ENCODE measurements at regions not wholly inside any gene's neighbourhood (a gene's known extent, or its start where the extent isn't known, plus 50 kb on each side); places are given as distances from the start of the nearest gene placed in this dataset.
"Not testable (repeated sequence)": the region's sequence is repeated elsewhere in the genome, so short reads cannot be mapped to it uniquely, and the experiment has no call there.

DNA sequence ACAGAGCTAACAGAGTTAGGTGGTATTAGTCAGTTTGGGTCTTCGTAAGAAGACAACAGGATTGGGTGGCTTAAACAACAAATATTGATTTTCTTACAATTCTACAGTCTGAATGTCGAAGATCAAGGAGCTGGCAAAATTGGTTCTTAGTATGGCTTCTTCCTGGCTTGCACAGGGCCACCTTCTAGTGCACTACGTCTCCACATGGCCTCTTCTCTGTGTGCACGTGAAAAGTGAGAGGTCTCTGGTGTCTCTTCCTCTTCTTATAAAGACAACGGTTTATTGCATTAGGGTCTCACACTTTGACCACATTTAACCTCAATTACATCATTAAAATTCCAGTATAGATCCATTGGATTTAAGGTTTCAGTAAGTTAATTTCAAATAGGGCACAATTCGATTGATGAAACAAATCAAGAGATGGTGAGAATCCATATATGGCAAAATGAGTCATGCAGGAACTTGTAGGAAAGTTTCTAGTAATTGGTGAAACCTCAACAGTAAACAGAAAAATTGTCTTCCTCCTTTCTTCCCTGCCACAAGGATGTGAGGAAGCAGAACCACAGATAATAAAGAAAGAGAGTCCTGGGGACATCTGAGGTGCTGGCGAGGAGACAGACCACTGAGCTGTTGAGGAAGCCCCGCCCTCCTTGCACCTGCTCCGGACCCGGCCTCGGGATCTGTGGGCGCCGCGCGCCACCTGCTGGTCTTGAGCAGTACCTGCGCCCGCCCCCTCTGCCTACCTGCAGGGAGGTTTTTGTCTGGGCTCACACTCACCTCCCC, 846.7 kb downstream of the TMEM121 start:
- WGBS, 2 donors, result 19 to 23% methylated on average over 13 to 17 of the region's 17 CpGs
- H3K27ac ChIP-seq, result no peak overlapping the region
- H3K4me3 ChIP-seq, result no peak overlapping the region
- no peak for TF ChIP-seq POLR2A (IDR thresholded peaks at IDR 0.05)
- TF ChIP-seq, protein P1, sequence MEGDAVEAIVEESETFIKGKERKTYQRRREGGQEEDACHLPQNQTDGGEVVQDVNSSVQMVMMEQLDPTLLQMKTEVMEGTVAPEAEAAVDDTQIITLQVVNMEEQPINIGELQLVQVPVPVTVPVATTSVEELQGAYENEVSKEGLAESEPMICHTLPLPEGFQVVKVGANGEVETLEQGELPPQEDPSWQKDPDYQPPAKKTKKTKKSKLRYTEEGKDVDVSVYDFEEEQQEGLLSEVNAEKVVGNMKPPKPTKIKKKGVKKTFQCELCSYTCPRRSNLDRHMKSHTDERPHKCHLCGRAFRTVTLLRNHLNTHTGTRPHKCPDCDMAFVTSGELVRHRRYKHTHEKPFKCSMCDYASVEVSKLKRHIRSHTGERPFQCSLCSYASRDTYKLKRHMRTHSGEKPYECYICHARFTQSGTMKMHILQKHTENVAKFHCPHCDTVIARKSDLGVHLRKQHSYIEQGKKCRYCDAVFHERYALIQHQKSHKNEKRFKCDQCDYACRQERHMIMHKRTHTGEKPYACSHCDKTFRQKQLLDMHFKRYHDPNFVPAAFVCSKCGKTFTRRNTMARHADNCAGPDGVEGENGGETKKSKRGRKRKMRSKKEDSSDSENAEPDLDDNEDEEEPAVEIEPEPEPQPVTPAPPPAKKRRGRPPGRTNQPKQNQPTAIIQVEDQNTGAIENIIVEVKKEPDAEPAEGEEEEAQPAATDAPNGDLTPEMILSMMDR (IDR thresholded peaks at IDR 0.05), result peak; percentile 41 to 67 (median 62)
- DNase-seq, result peak; percentile 87
- H3K27me3 ChIP-seq, result no peaks in the 10 kb centered on the region
- no peaks in the 10 kb centered on the region for H3K9me3 ChIP-seq
- H3K36me3 ChIP-seq (ENCODE audit: low read depth, missing control alignments), result no peaks in the 10 kb centered on the region
- no peaks in the 10 kb centered on the region for H3K4me1 ChIP-seq
- intact Hi-C loops (cut with DNase I; ENCODE audit: low total_unique reads), result no loop called here

DNA sequence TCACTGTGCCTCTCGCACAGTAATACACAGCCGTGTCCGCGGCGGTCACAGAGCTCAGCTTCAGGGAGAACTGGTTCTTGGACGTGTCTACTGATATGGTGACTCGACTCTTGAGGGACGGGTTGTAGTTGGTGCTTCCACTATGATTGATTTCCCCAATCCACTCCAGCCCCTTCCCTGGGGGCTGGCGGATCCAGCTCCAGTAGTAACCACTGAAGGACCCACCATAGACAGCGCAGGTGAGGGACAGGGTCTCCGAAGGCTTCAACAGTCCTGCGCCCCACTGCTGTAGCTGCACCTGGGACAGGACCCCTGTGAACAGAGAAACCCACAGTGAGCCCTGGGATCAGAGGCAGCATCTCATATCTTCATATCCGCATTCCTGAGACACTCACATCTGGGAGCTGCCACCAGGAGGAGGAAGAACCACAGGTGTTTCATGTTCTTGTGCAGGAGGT, 847.3 kb downstream of the TMEM121 start:
- H3K4me1 ChIP-seq; intact Hi-C loops (cut with DNase I; ENCODE audit: low total_unique reads); H3K36me3 ChIP-seq (ENCODE audit: low read depth, missing control alignments); H3K27ac ChIP-seq; DNase-seq; H3K4me3 ChIP-seq; H3K9me3 ChIP-seq; H3K27me3 ChIP-seq: not testable (repeated sequence)
- 20 to 41% methylated on average over 11 to 12 of the region's 13 CpGs for WGBS, 2 donors

DNA sequence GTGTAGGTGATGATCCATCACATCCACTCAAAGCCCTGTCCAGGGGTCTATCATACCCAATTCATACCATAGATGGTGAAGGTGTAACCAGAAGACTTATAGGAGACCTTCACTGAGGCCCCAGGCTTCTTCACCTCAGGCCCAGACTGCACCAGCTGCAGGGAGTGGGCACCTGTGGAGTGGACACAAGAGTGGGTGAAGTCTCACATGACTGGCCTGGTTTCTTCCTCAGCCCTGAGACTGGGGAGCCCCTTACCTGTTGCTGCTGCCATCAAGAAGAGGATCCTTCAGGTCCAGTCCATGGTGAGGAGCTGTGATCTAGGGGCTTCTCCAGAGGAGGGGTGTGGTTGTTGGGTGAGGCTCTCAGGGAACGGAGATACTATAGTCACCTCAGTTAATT, 851.0 kb downstream of the TMEM121 start:
- no peaks in the 10 kb centered on the region for H3K9me3 ChIP-seq
- no peaks in the 10 kb centered on the region for H3K4me1 ChIP-seq
- WGBS, 2 donors, result 54 to 64% methylated on average over 1 of the region's 1 CpG
- no peak for DNase-seq
- no peaks in the 10 kb centered on the region for H3K27me3 ChIP-seq
- H3K4me3 ChIP-seq, result no peak overlapping the region
- intact Hi-C loops (cut with DNase I; ENCODE audit: low total_unique reads), result no loop called here
- TF ChIP-seq, protein P1 (IDR thresholded peaks at IDR 0.05), result no peak
- TF ChIP-seq POLR2A (IDR thresholded peaks at IDR 0.05), result no peak
- no peaks in the 10 kb centered on the region for H3K36me3 ChIP-seq (ENCODE audit: low read depth, missing control alignments)
- H3K27ac ChIP-seq, result no peak overlapping the region

DNA sequence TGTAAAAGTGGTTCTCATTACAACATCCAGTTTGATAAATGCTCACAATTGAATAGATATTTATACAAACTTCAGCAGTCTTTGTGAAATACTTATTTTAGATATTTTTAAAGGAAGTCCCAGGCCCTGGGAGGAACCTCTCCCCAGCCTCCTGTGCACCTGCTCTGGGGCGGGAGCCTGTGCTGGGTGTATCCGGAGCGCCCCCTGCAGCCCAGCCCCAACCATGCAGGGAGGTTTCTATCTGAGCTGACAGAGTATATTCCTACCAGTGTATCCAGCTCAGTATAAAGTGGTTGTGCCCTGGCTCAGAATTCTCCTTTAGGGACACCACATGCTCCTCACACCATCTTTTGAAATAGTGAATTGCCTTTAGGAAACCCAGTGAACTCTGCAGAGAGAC, 851.8 kb downstream of the TMEM121 start:
- TF ChIP-seq, protein P1 (IDR thresholded peaks at IDR 0.05), result no peak
- TF ChIP-seq POLR2A (IDR thresholded peaks at IDR 0.05), result no peak
- Histone ChIP-seq H3K36me3 (ENCODE audit: low read depth, missing control alignments) (no peaks in the 10 kb centered on the region), H3K9me3 (no peaks in the 10 kb centered on the region), H3K27me3 (no peaks in the 10 kb centered on the region), H3K4me3 (no peak overlapping the region), H3K27ac (no peak overlapping the region), H3K4me1 (no peaks in the 10 kb centered on the region)
- DNase-seq, result no peak
- WGBS, 2 donors, result 4 to 11% methylated on average over 3 of the region's 3 CpGs
- intact Hi-C loops (cut with DNase I; ENCODE audit: low total_unique reads), result no loop called here

DNA sequence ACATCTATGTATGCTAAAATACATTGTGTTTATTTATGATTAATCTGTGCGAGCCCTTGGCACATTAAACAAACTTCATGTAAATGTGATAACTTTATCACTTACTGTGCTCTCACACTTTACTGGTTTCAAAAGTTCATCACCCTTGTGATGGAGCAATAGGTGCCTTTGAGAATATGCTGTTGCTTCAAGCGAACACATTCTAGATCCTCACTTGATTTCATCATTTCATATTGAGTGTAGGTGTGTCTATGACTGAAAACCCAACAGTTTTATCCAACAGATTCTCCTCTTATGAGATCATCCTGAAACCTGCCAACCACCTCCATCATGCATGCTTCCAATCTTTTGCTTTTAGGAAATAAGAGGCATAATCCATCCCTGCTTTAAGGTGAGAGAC, 854.4 kb downstream of the TMEM121 start:
- H3K4me1 ChIP-seq, result no peaks in the 10 kb centered on the region
- 66% methylated on average over 2 of the region's 2 CpGs for WGBS, 2 donors
- TF ChIP-seq, protein P1 (IDR thresholded peaks at IDR 0.05), result no peak
- TF ChIP-seq POLR2A (IDR thresholded peaks at IDR 0.05), result no peak

DNA sequence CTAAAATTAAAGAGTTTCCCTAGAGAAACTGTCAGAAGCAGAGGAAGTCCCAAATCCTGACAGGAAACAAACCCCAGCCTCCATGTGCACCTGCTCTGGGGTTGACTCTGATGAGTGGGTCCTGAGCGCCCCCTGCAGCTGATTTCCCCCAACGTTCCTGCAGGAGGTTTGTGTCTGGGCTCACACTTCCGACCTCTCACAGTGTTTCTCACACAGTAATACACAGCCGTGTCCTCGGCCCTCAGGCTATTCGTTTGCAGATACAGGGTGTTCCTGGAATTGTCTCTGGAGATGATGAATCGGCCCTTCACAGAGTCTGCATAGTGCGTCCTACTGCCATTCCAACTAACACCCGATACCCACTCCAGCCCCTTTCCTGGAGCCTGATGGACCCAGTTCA, 862.8 kb downstream of the TMEM121 start:
- H3K4me3 ChIP-seq; H3K27ac ChIP-seq; H3K27me3 ChIP-seq; H3K4me1 ChIP-seq; intact Hi-C loops (cut with DNase I; ENCODE audit: low total_unique reads); DNase-seq; H3K9me3 ChIP-seq; H3K36me3 ChIP-seq (ENCODE audit: low read depth, missing control alignments): not testable (repeated sequence)
- WGBS, 2 donors, result 79 to 82% methylated on average over 8 to 9 of the region's 9 CpGs

More for the DNA sequence above, 854.4 kb downstream of the TMEM121 start:
- Histone ChIP-seq H3K36me3 (ENCODE audit: low read depth, missing control alignments) (no peaks in the 10 kb centered on the region), H3K4me3 (no peak overlapping the region), H3K9me3 (no peaks in the 10 kb centered on the region), H3K27ac (no peak overlapping the region), H3K27me3 (no peaks in the 10 kb centered on the region)
- intact Hi-C loops (cut with DNase I; ENCODE audit: low total_unique reads), result no loop called here
- no peak for DNase-seq

All from testis (tissue), 2 donors.